Heart left ventricle (tissue), 13 donors: ENCODE measurements at regions not wholly inside any gene's neighbourhood (a gene's known extent, or its start where the extent isn't known, plus 50 kb on each side); places are given as distances from the start of the nearest gene placed in this dataset.

Source experiments
- CTCF ChIP-seq, 12 donors: fragments of 200-600 bp; sonication (generic) in 4 of 12; IDR thresholded peaks; one replicate each; pipeline versions ENCODE4 v1.5.0 to v1.8.0; 2018 to 2022; ENCODE audit warnings: antibody characterized with exemption in 12 of 12, mild to moderate bottlenecking in 5 of 12
- POLR2A ChIP-seq, 2 donors: fragments of 450-650 bp; IDR thresholded peaks; one replicate each; pipeline ENCODE4 v1.6.1; 2017; ENCODE audit warnings: antibody characterized with exemption in 2 of 2, mild to moderate bottlenecking in 2 of 2, moderate library complexity in 2 of 2
- donor health status: ischemic (EF 13 %, LVEDD 7.1; RV severe dilation, severe dysfunction).
- donor health status: DM: no; HTN: yes; CAD: no.
- donor health status: DM: no; HTN: no; CAD: no.
- donor health status: ischemic (EF 25% LVEDD 6.9; RV normal size, moderate dysfunction).
- donor health status: ischemic (EF 25% LVEDD 5.7; RV mildly dilated, moderate dysfunction).
- donor health status: ischemic (EF 35%, LVEDD 5.7; RV mildly dilated, moderate dysfunction).
- donor health status: nonischemic (EF 11% LVEDD 7.7; RV severe dilation, severe dysfunction).
- donor health status: DM: yes; HTN: yes; CAD: no.
- donor health status: PGD.
- donor health status: ischemic (EF 29% LVEDD 5.4; RV normal size, mild dysfunction).
- donor health status: nonischemic (EF 23%, LVEDD 6.1; RV moderate dilation, normal function).

GRCh38 chr6:130314271-130314670, 51.5 kb upstream of the TMEM200A start:
- TF ChIP-seq CTCF (IDR thresholded peaks at IDR 0.05) (no peak), POLR2A (IDR thresholded peaks at IDR 0.05) (no peak)
